ENCODE measurements at regions not wholly inside any gene's neighbourhood (a gene's known extent, or its start where the extent isn't known, plus 50 kb on each side); places are given as distances from the start of the nearest gene placed in this dataset.

DNA sequence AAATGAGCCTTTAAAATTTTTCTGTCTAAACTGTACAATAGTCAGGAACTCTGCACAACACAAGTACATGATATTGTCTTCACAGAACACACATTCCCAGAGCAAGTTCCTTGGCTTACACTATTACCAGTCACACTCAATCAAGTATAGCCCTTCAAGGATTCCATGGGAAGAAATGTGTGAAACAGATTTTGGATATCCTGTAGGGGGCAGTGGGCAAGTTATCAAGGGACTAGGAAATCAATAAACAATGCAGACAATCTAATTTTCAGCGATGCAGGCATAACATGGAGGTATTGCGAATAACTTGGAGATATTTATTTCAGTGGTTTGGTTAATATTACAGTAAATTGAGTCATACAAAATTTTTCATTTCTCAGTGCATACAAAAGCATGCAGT is 1171.5 kb upstream of the NUDT12 start:
- DNase-seq (ENCODE audit: low read depth), result no peak

DNA sequence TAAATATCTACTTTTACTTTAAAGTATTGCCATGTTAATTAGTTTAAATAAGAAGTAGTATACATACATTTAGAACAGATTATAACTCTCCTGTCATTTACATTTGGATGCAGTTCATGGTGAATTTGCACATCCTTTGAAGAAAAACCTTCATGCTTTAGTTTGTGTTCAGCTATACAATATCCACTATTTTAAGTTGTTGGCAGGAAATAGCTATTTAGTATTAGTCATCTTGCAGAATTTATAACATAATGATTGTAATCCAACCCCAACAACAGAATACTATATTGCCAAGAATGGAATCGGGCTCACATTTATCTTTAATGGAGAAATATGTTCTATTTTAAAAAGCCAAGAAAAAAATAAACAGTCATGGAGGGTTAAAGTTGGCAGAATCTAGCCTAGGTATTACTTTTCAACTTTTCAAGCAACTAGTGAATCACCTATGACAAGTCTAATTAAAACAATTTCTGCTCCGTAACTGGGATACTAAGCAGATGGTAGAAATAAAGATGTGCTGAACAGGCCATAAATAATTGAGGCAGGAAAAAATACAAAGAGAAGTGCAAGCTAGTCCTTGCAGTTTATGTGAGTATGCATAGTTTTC is 1170.6 kb upstream of the NUDT12 start:
- no peak for DNase-seq (ENCODE audit: low read depth)

DNA sequence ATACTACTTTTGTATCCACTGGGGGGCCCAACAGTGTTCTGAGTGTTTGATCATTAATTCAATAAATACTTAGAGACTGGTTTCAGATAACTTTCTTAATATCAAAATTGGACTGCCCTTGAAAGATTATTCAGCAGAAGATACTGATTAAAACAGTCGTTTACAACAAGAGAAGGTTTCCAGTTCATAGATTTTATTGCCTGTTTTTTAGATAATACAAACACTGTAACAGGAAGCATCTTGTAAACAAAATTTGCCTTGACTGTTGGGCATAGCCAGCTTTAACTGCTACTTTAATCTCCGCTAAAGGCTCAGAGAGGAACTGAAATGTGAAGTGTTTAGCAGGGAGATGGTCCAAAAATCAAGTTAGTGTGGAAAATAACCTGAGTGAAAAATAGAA is 1168.7 kb upstream of the NUDT12 start:
- DNase-seq (ENCODE audit: low read depth), result no peak

DNA sequence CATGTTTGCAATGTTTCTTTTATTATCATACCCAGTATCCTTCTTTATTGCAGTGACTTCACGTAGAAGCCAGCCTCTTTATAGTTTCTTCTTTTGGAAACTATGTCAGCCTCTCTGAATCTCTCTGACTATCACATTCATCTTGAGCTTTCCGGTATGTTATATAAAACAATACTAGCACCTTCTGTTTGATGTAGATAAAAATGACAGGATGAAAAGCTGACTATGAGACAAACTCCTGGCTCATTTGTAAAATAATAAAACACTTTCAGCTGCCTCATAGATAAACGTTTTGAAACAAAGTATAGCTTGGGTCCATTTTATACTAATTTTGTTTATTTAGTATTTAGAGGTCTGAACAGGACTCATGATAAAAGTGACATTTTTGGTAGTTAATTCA is 1145.4 kb upstream of the NUDT12 start:
- DNase-seq (ENCODE audit: low read depth), result no peak

DNA sequence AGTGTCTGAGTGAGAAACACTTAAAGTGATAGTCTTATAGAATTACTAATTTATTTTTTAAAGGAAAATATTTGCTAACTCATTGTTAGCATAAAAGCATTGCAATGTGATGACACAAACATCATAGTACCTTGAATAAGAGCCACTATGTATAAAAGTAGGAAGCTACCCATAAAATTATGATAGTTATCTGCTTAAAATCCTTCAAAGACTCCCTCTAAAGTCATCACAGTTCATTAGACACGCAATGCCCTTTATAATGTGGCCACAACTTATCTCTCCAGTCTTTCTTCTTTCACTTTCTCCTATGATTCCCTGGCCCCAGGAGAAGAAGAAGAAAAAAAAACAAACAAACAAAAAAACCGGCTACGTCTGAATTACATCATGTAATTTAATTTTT is 1144.0 kb upstream of the NUDT12 start:
- no peak for DNase-seq (ENCODE audit: low read depth)

DNA sequence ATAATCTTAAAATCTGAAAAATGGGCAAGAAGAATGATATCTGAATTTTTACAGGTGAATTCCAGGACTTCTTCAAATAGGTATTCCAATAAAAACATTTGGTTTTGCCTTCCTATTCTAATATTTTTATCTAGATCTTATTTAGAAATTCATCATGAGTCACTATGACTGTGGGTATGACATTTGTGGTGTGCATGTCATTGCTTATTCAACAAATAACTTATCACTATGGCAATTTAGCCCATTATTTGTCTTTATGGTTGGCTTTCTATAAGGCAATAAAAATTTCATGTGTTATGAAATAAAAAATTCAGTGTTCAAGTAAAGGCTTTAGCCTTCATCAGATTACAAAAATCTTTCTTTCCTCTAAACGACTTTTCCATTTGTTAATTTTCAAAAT is 1139.6 kb upstream of the NUDT12 start:
- peak; percentile 13 for DNase-seq (ENCODE audit: low read depth)

DNA sequence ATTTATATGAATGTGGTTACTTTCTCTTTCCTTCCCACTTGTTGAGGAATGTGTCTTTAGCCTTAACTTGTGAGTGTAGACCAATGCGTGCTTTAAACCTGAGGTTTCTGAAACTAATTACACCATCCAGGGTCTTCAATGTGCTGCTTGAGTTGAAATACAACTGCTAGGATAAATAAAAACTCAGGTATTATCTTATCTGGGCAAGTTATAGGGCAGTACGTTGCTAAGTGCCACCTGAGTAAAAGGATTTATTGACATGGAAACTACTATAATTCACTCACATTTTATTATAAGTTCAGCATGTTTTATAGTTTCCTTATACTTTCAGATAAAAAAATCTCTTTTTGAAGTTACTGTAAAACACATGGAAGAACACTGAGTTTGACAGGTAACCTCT is 1136.8 kb upstream of the NUDT12 start:
- DNase-seq (ENCODE audit: low read depth), result no peak

DNA sequence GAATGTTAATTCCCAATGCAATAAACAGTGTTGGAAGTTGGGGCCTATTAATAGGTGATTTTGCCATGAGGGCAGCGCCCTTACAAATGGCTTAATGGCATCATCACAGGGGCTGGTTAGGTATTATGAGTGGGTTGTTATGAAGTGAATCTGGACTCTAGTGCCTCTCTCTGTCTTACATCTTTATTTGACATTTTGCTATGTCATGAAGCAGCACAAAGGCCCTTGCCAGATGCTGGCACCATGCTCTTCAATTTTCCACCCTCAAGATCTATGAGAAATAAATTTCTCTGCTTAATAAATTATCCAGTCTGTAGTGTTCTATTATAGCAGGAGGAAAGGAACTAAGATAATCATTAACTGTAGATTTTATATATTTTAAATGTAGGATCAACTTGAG is 1098.7 kb upstream of the NUDT12 start:
- no peak for DNase-seq (ENCODE audit: low read depth)

DNA sequence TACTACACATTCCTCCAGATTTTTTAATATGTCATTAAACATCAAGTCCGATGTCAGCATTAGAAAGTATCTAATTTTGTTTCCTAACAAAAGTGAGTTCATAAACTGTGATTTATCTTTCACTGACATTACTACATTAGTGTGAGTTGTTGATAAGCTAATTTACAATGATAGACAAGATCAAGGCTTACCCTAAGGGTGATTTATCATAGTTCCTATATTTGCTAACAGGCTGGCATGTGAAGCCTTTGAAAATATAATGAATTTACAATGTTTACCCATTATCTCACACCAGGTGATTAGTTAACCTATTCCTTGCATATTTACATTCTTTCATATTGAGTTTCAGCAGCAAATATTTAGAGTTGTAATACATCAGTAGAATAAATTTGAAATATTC is 1096.9 kb upstream of the NUDT12 start:
- no peak for DNase-seq (ENCODE audit: low read depth)

DNA sequence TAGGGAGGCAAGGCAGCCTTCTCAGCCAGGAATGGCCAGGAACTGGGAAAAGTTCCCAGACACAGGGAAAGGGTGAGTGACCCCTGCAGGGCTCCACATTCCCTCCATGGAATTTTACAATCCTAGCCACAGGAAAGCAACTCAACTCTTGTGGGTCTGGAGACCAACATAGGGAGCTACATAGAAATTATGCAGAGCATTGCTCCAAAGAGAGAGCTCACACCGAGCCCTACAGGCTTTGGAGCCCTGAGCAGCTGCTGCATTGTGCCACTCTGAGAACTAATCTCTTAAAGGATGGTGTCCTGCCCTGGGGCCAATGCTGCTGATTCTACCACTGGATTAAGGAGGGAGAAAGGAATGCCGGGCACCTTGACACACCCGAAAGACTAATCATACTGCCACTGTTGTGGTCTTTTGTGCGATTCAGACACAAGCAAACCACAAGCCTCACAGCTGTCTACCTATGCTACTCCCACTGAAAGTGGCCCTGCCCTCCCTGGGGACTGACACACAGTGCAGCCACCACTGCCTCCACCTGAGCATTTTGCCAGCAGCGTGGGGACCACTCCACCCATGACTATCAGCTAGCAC is 1089.8 kb upstream of the NUDT12 start:
- DNase-seq (ENCODE audit: low read depth), result no peak

DNA sequence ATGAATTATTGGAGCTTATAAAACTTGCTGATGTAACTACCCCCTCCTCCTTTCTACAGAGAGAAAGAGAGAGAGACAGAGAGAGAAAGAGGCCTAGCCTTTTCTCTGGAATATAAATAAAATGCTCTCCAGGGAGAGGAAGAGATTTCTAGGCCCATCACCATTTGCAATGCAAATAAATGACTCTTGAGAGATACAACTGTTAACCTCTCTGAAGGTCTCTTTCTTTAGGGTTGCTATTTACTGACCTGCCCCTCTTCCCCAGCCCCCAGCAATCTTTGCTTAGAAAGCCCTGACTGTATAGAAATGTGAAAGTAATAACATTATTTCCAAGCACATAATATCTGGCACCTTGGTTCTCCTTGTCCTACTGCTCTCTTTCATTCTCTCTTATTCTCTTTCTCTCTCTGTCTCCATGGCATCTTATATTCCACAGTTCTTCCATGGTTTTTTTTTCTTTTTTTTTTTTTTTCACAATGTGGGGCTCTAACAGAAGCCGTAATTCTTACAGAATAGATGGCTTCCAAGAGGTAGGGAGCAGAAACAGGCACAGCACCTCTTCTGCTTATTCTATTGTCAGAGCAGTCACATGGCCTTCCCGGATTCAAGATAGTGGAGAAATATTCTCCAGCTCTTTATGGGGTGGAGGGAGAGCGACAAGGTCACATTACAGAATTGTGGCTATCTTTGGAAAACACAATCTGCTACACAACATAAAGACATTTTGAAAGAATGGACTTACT is 1087.9 kb upstream of the NUDT12 start:
- DNase-seq (ENCODE audit: low read depth), result no peak

DNA sequence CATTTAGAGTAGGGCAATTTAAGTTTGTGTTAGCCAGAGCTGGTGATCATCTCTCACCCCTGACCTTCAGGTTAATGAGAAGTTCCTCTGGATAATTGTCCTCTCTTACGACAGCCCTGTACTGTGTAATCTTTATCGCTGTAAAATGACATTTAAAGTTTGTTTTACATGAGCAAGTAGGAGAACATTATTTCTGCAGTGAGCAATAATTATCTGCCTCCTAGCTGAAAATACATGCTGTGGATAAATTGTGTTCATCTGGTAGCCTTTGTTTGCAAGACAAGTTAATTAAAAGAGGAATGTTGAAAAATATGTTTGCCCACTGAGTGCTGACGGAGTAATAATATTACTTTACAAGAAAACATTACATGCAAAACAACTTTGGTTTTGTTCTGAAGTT is 1083.8 kb upstream of the NUDT12 start:
- no peak for DNase-seq (ENCODE audit: low read depth)

DNA sequence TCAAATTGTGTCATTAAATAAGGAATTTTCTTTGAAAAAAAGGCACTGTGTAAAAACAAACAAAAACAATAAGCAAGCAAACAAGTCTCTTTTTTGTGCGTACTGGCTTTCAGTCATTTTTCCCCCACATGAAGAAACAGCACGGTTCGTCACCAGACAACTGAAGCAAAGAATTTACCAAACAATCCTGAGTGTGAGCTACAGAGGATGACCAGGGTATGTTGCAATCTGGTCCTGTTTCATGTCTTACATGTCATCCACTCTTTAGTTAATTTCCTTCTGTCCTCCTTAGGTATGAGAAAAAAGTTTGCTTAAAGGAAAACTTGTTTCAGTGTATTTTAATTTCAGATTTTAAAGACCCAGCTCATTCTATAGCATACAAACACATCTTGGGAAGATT is 1080.7 kb upstream of the NUDT12 start:
- no peak for DNase-seq (ENCODE audit: low read depth)

DNA sequence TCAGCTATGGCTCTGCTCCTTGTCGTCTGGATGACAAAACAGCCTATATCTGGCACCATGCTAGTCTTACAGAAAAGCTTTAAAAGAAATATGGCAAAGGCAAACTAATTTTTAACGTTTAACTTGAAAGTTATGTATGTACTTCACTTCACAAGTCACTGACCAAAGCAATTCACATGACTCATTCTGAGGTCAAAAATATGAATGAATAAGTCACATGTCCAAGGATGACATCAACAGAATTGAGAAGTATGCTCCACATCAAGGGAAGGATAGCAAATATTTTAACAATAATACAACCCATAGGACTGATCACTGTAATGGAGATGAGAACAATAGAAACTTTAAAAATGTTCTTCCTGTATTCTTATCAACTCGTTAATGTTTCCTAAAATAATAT is 1072.6 kb upstream of the NUDT12 start:
- peak; percentile 44 for DNase-seq (ENCODE audit: low read depth)

DNA sequence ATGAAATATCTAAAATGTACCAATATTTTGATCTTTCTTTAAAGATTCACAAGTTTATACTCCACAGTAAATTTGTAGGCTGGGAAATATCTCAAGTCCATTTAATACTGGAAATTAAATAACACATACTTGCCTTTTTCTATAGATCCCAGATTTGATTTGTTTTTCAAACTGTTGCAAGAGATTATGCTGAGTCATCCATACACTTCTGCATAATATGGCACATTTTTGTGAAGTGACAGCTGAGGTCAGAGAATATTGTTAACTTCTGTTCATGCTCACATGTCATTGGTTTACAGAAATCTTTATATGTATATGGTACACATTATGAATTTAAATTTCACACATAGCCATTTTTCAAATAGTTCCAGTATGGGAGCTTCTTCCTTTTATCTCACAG is 1066.3 kb upstream of the NUDT12 start:
- DNase-seq (ENCODE audit: low read depth), result no peak

DNA sequence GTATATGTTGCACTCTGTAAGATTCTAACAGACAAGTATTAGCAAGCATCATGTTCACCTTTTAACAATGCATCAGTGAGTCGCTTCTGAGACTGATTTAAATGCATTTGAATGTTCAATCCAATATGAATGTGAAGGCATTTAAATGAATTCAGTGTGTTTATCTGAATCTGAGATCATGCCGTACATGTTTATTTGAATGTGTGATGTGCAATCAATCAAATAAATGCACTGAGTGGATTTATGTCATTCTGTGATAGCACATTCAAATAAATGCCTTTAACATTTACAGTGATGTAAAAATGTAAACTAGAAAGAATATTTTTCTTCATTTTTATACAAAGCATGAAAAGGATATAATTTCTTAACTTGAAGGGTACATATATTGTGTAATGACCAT is 1063.5 kb upstream of the NUDT12 start:
- no peak for DNase-seq (ENCODE audit: low read depth)

DNA sequence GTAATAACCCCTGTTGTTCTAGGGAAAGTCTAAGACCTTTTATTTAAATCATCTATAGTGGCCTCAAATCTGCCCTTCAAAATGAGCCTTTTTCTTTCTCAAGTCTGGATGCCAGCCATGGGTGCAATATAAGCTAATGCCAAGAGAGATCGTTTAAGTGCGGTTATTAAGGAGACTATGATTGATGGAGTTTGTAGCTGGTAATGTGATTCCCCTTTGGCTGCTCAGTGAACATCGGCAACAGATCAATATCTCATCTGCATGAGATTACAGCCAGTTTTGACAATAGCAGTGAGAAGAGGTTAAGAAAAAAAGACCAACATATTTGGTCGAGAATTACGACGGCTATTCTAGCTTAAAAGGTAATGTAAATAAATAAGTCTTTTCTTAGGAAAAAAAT is 1049.4 kb upstream of the NUDT12 start:
- DNase-seq (ENCODE audit: low read depth), result no peak

DNA sequence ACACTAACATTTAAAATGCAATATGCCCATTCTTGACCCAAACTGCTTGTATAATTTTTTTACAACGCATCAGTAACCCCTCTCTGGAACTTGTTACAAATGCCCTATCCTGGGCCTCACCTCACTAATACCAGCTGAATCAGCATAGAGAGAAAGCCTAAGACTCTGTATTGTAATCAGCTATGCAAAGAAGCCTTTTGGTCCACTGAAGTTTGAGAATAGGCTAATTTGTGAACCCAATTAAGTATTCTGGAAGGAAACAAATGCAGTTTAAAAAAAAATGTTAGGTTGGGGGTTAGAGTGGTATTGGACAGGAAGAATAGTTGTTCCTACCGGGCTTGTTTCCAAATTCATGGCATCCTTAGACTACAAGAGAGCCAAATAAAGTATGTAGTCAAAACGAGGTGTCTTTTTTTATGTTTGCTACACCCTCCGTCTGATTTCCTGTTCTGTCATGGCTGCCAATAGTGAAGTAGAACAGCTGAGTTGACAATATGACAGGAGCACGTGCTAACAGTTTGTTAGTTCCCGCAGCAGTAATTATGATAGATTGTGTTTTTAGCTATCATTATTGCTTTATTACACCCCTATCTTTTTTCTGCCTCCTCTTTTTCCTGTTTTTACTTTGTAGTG is 1048.7 kb upstream of the NUDT12 start:
- DNase-seq (ENCODE audit: low read depth), result no peak

DNA sequence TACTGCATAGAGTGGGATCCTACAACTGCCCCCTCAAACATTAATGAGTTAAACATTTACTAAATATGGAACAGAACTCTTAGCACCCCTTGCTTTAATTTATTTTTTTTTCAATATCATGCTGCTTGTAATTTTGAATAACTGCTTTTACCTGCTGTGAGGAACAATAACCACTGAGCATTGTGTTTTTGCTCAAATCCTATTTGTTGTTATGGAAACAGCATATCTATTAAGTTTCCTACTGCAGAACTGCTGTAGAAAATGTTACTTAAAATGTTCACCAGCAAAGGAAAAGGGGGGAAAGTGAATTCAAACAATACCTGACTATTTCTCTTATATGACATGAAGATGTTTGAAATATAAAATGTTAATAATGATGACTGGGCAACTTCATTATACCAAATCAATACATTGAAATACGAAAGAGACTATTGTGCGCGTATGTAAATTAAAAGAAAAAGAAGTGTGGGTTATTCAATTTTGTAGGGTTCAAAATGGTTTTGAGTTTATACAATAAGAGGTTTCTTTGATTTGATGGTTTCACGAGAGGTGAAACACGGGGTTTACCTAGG is 1043.8 kb upstream of the NUDT12 start:
- DNase-seq (ENCODE audit: low read depth), result no peak

DNA sequence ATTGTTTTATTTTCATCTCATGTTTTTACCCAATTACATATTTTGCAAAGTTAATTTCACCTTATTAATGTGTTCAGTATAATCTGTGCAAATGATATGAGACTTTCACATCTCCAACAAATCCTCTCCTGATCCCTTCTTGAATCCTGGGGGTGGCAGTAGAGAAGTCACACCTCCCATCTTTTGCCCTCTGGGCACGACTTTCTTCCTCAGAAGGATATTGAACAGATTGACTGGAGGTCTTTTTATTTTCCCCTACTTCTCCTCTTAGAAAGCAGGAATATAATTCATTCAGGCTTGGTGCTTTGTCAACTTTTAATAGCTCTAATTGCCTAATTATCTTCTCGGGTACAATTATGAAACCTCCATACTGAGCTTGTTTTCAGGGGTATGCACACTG is 1037.1 kb upstream of the NUDT12 start:
- no peak for DNase-seq (ENCODE audit: low read depth)

DNA sequence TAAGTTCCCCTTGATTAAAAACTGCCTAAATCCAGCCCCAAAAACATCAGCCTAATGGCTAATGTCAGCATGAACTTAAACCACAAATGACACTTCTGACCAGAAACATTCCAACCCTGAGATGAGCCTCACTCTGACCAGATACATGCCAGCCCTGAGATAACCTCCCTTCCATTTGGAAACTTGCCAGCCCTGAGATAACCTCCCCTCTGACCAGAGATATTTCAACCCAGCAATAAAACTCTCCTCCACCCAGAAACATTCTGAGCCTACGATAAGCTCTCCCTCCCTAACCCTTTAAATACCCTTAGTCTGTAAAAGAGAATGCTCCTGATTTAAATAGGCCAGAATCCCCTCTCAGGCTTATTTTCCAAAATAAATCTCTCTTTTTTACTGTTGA is 1035.7 kb upstream of the NUDT12 start:
- no peak for DNase-seq (ENCODE audit: low read depth)

DNA sequence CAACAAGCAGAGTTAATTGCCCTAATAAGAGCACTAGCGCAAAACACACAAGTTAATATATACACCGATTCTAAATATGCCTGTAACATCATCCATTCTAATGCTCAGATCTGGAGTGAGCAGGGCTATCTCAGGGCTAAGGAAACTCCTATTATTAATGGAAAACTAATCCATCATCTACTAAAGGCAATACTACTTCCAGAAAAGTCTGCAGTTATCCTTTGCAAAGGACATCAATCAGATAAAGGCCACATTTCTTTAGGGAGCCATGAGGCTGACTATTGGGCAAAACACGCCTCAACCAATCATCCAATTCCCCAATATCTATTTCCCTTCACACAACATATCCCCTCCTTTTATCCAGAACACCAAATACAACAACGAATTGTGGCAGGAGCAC is 1032.3 kb upstream of the NUDT12 start:
- DNase-seq (ENCODE audit: low read depth), result no peak

DNA sequence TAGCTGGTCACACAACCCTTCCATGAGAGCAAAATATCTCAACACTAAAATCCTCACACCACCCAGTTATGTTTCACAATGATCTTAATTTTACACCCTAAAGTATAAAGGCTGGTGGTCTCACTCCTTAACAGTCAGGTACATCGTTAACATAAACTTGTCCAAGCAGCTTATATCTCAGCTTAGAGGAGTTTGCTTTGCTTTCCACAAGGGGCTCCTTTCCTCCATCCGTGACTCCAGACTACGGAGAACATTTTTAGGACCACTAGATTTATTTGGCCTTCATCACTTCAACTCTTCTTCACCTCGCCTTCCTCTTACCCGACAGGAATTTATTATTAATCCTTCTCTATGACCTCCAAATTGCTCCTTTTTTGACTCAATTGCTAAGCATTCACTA is 1014.1 kb upstream of the NUDT12 start:
- no peak for DNase-seq (ENCODE audit: low read depth)

Measured in stromal cell of bone marrow (primary cell).